ENCODE measurements at regions not wholly inside any gene's neighbourhood (a gene's known extent, or its start where the extent isn't known, plus 50 kb on each side); places are given as distances from the start of the nearest gene placed in this dataset.

DNA sequence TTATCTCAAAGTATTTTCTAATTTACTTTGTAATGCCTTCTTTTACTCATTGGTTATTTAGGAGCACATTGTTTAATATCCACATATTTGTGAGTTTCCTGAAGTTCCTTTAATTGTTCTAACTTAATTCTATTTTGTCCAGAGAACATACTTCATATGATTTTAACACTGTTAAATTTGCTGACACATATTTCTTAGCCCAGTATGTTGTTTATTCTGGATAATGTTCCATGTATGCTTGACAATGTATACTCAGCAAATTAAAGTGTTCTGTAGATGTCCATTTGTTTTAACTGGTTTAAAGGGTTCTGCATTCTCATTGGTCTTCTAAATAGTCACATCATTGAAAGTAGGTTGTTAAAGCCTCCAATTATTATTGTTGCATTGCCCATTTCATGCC, 643.7 kb upstream of the NR5A2 start:
- no peaks in the 10 kb centered on the region for H3K4me1 Mint-ChIP-seq
- no peak for DNase-seq (ENCODE audit: low spot score in 2 of 2)
- no peak overlapping the region for H3K27ac Mint-ChIP-seq
- no peak overlapping the region for H3K4me3 Mint-ChIP-seq
- ATAC-seq = no peak
- H3K36me3 Mint-ChIP-seq = no peaks in the 10 kb centered on the region
- no peaks in the 10 kb centered on the region for H3K9me3 Mint-ChIP-seq

DNA sequence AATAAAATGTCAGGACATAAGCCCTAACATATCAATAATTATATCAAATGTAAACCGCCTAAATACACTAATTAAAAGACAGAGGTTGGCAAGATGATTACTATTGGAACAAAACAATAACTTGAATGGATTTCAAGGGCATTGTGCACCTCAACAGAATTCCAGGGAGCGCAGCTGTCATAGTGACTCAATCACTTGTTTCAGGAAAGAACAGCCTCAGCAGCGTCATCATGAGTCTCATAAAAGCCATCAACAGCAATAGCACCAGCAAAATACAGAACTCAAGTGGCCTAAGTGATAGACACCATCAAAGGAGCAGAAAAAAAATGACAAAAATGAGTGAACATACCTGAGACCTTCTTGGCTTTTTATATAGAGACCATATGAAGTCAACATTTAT, 632.7 kb upstream of the NR5A2 start:
- ATAC-seq = no peak
- no peak overlapping the region for H3K4me3 Mint-ChIP-seq
- H3K36me3 Mint-ChIP-seq = no peaks in the 10 kb centered on the region
- no peaks in the 10 kb centered on the region for H3K4me1 Mint-ChIP-seq
- H3K9me3 Mint-ChIP-seq = no peaks in the 10 kb centered on the region
- no peak overlapping the region for H3K27ac Mint-ChIP-seq
- DNase-seq (ENCODE audit: low spot score in 2 of 2) = no peak

- H3K27ac Mint-ChIP-seq = no peak overlapping the region
- H3K4me3 Mint-ChIP-seq = no peak overlapping the region
- no peaks in the 10 kb centered on the region for H3K4me1 Mint-ChIP-seq
- no peaks in the 10 kb centered on the region for H3K36me3 Mint-ChIP-seq
- no peak for ATAC-seq
- no peaks in the 10 kb centered on the region for H3K9me3 Mint-ChIP-seq
- no peak for DNase-seq (ENCODE audit: low spot score in 2 of 2)
Measured at GRCh38 chr1:199396456-199396855, 631.1 kb upstream of the NR5A2 start.

DNA sequence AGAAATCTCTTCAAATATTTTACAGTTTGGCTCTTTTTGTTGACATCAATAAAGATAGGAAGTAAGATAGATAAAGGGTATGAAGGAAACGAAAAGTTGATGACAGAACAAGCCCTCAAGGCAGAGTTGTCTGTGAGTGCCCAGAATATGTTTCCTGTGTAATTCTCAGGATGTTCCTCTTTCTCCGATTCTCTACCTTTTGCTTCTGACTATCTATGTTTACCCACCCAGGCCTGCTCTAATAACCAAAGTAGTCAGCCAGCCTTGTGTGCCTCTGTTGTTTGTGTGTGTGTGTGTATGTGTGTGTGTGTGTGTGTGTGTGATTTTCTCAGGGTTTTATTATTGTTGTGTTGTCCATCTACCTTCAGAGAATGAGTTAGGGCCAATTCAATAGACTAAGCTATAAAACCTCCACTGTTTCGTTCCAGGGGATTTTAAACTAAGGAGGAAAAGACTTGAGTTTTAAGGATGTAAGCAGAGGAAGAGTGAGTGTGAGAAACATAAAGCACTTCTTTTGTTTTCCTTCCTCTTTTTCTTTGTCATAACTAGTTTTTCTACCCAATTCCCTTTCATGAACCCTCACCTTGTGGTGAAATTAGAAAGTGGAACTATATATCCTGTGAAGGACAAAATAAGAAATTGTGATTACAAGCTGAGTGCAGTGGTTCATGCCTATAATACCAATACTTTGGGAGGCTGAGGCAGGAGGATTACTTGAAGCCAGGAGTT, 627.4 kb upstream of the NR5A2 start:
- no peaks in the 10 kb centered on the region for H3K4me1 Mint-ChIP-seq
- no peak overlapping the region for H3K27ac Mint-ChIP-seq
- H3K4me3 Mint-ChIP-seq = no peak overlapping the region
- H3K9me3 Mint-ChIP-seq = no peaks in the 10 kb centered on the region
- ATAC-seq (no peak), DNase-seq (ENCODE audit: low spot score in 2 of 2) (no peak)
- H3K36me3 Mint-ChIP-seq = no peaks in the 10 kb centered on the region

- ATAC-seq (no peak), DNase-seq (ENCODE audit: low spot score in 2 of 2) (no peak)
- H3K9me3 Mint-ChIP-seq = peaks cover 2% of the 10 kb centered on the region
- H3K27ac Mint-ChIP-seq = no peak overlapping the region
- no peaks in the 10 kb centered on the region for H3K36me3 Mint-ChIP-seq
- no peak overlapping the region for H3K4me3 Mint-ChIP-seq
- H3K4me1 Mint-ChIP-seq = no peaks in the 10 kb centered on the region
Measured at GRCh38 chr1:199403531-199404116, 623.9 kb upstream of the NR5A2 start.

DNA sequence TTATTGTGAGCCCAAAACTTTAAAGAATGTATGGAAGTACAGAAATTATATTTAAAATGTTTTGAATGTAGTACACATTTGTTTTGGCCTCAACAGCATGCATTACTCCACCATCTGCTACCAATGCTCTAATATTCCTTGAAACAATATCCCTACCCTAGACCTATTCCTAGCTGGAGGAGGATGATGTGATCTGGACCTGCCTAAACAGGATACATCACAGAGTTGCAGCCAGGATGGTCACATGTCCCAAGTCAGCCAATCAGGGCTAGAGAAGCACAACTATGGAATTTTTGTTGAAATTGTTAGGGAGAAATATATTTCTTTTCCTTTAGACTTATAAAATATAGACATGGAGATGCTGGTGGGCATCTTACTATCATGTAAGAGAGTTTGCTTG, 623.3 kb upstream of the NR5A2 start:
- no peaks in the 10 kb centered on the region for H3K4me1 Mint-ChIP-seq
- H3K4me3 Mint-ChIP-seq = no peak overlapping the region
- H3K9me3 Mint-ChIP-seq = peaks cover 2% of the 10 kb centered on the region
- H3K27ac Mint-ChIP-seq = no peak overlapping the region
- no peaks in the 10 kb centered on the region for H3K36me3 Mint-ChIP-seq
- DNase-seq (ENCODE audit: low spot score in 2 of 2) (no peak), ATAC-seq (no peak)

DNA sequence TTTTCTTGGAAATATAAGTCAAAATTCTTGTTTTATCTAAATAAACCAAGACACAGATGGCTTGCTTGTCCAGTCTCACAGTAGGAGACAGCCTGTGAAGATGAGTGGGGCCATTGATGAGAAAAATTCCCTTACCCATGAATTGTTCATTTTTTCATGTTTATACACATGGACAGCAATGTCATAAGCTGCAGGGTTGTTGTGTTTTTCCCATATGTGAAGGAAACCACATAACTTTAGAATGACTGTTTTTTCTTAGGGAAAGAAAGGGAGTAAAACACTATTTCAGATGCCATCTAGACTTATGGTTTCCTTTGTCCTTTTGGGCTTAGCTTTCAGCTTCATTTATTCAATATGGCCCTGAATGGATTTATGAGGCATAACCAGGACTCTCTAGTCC, 622.5 kb upstream of the NR5A2 start:
- H3K4me1 Mint-ChIP-seq = no peaks in the 10 kb centered on the region
- DNase-seq (ENCODE audit: low spot score in 2 of 2) = no peak
- no peak overlapping the region for H3K27ac Mint-ChIP-seq
- no peak for ATAC-seq
- no peaks in the 10 kb centered on the region for H3K36me3 Mint-ChIP-seq
- no peak overlapping the region for H3K4me3 Mint-ChIP-seq
- peaks cover 2% of the 10 kb centered on the region for H3K9me3 Mint-ChIP-seq

DNA sequence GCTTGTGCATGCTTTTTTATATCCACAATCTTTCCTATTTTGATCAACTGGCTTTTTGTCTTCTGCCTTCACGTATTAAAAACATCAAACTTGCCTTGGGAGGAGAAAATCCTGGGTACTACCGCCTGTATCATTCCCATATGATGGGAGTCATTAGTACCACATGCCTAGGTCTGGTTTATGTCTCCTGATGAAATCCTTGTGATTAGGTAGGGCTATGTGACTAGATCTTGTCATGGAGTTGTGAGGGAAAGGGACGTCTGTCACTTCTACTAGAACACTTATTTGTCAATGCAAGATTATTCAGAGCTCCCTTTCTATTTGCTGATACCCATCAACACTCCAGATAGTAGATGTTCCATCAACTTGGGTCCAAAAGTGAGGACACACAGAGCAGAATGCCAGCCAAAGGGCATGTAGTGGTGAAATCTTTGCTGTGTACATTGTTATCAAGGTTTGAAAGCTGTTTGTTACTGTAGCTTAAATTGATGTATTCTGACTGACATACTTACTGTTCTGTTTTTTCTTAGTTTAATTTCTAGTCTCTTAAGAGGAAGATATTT, 621.8 kb upstream of the NR5A2 start:
- no peak overlapping the region for H3K4me3 Mint-ChIP-seq
- no peaks in the 10 kb centered on the region for H3K36me3 Mint-ChIP-seq
- DNase-seq (ENCODE audit: low spot score in 2 of 2) = no peak
- no peak overlapping the region for H3K27ac Mint-ChIP-seq
- ATAC-seq = no peak
- peaks cover 2% of the 10 kb centered on the region for H3K9me3 Mint-ChIP-seq
- H3K4me1 Mint-ChIP-seq = no peaks in the 10 kb centered on the region

- peaks cover 2% of the 10 kb centered on the region for H3K9me3 Mint-ChIP-seq
- H3K4me3 Mint-ChIP-seq = no peak overlapping the region
- ATAC-seq (no peak), DNase-seq (ENCODE audit: low spot score in 2 of 2) (no peak)
- no peaks in the 10 kb centered on the region for H3K36me3 Mint-ChIP-seq
- H3K4me1 Mint-ChIP-seq = no peaks in the 10 kb centered on the region
- no peak overlapping the region for H3K27ac Mint-ChIP-seq
Measured at GRCh38 chr1:199410462-199410861, 617.0 kb upstream of the NR5A2 start.

DNA sequence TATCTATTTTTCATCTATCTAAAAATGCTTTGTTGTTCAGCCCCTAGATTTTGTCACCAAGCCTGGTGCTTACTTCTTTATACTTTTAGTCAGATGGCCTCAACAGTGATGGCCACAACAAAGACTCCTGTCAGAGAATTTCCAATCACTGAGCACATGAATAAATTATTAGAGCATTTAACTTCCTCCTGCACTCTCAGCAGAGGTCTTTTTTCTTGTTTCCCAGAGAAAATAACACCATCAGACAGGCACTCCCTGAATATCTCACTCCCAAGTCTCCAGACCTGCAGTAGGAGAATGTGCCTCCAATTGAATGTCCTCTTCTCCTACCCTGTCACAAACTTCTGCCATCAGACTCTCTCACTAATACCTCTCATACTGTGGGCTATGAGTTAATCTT, 616.0 kb upstream of the NR5A2 start:
- Mint-ChIP-seq H3K4me3 (no peak overlapping the region), H3K27ac (no peak overlapping the region), H3K4me1 (no peaks in the 10 kb centered on the region), H3K9me3 (peaks cover 4% of the 10 kb centered on the region), H3K36me3 (no peaks in the 10 kb centered on the region)
- ATAC-seq = no peak
- DNase-seq (ENCODE audit: low spot score in 2 of 2) = no peak

DNA sequence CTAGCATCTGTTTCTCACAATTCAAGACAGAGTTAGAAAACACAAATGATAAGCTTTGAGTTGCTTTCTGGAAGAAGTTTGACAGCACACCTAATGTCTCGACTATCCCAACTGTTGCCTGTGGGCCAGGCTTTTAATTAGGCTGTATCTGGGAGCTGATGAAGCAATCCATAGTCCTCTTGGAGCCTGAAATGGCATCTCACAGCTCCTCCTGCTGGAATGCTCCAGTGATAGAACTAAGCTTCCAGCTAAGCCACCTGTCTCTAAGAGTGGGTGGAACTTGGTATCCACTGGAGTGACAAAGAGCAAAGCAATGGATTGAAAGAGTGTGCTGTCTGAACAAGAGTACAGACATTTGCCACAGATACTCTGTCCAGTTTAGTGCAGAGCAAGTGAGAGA, 605.3 kb upstream of the NR5A2 start:
- no peak overlapping the region for H3K4me3 Mint-ChIP-seq
- H3K4me1 Mint-ChIP-seq = no peaks in the 10 kb centered on the region
- no peak for DNase-seq (ENCODE audit: low spot score in 2 of 2)
- peaks cover under 1% of the 10 kb centered on the region for H3K9me3 Mint-ChIP-seq
- H3K27ac Mint-ChIP-seq = no peak overlapping the region
- no peaks in the 10 kb centered on the region for H3K36me3 Mint-ChIP-seq
- no peak for ATAC-seq

DNA sequence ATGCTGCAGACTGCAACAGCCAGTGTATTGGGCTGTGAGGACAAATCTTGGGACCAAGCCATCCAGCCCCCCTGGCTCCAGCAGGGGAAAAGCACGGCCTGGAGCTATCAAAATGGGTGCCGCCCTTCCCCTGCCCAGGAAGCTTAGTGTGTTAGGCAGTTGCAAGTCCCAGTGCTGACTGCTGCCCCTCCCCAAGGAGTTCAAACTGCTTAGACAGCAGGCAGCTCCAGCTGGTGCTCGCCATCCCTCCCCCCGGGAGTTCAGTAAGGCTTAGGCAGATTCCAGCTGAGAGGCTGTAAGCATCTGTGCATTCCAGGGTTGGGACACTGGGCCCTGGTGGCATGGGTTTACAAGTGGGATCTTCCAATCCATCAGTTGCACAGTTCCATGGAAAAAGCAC, 579.6 kb upstream of the NR5A2 start:
- H3K4me3 Mint-ChIP-seq = no peak overlapping the region

DNA sequence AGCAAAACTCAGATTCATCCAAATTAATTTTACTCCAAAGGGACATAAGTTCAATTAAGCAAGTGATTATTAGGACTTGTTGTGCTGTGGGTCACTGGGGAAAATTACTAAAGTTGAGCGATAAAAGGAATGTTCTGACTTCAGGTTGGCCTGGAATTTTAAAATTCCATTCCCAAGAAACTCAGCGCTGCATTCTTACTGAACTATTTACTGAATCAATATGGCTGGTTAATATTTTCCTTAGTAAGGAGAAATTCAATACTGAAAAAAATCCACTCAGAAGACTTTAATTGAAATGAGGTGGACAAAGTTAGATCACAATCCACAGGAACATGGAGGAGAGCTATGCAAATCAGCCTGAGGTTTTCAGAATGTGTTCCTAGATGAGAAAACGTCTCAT, 578.9 kb upstream of the NR5A2 start:
- peaks cover 3% of the 10 kb centered on the region for H3K9me3 Mint-ChIP-seq
- DNase-seq (ENCODE audit: low spot score in 2 of 2) (no peak), ATAC-seq (no peak)
- H3K36me3 Mint-ChIP-seq = no peaks in the 10 kb centered on the region
- no peak overlapping the region for H3K27ac Mint-ChIP-seq
- no peak overlapping the region for H3K4me3 Mint-ChIP-seq
- no peaks in the 10 kb centered on the region for H3K4me1 Mint-ChIP-seq

More for the DNA sequence above, 579.6 kb upstream of the NR5A2 start:
- no peaks in the 10 kb centered on the region for H3K4me1 Mint-ChIP-seq
- H3K27ac Mint-ChIP-seq = no peak overlapping the region
- no peak for DNase-seq (ENCODE audit: low spot score in 2 of 2)
- peaks cover 3% of the 10 kb centered on the region for H3K9me3 Mint-ChIP-seq
- ATAC-seq = no peak
- H3K36me3 Mint-ChIP-seq = no peaks in the 10 kb centered on the region

- no peaks in the 10 kb centered on the region for H3K36me3 Mint-ChIP-seq
- DNase-seq (ENCODE audit: low spot score in 2 of 2) = no peak
Measured at GRCh38 chr1:199449221-199449620, 578.3 kb upstream of the NR5A2 start.

DNA sequence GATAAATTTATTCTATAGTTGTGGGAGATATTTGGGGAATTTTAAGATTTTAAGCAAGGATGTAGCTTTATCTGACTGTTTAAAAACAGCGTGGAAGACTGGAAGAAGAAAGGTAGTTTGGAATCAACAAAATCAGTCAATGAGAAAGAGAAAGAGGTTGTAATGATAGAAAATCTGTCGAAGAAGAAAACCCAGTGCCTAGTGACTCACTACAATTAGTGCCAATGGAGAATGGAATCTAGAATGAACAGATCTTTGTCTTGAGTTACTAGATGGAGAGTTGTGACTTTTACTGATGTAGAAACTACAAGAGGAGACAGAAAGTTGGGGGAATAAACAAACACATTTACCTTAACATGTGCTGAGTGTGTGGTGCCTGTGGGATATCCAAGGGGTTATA, 577.8 kb upstream of the NR5A2 start:
- Mint-ChIP-seq H3K4me1 (no peaks in the 10 kb centered on the region), H3K36me3 (no peaks in the 10 kb centered on the region), H3K27ac (no peak overlapping the region), H3K4me3 (no peak overlapping the region), H3K9me3 (peaks cover 3% of the 10 kb centered on the region)
- ATAC-seq (no peak), DNase-seq (ENCODE audit: low spot score in 2 of 2) (no peak)

More at GRCh38 chr1:199449221-199449620, 578.3 kb upstream of the NR5A2 start:
- Mint-ChIP-seq H3K4me1 (no peaks in the 10 kb centered on the region), H3K4me3 (no peak overlapping the region), H3K9me3 (peaks cover 3% of the 10 kb centered on the region), H3K27ac (no peak overlapping the region)
- ATAC-seq = no peak

GRCh38 chr1:199452627-199453026, 574.9 kb upstream of the NR5A2 start:
- no peak for ATAC-seq

More at GRCh38 chr1:199452627-199453026, 574.9 kb upstream of the NR5A2 start:
- no peak overlapping the region for H3K27ac Mint-ChIP-seq
- no peak overlapping the region for H3K4me3 Mint-ChIP-seq
- H3K9me3 Mint-ChIP-seq = no peaks in the 10 kb centered on the region
- H3K36me3 Mint-ChIP-seq = no peaks in the 10 kb centered on the region
- DNase-seq (ENCODE audit: low spot score in 2 of 2) = no peak
- H3K4me1 Mint-ChIP-seq = no peaks in the 10 kb centered on the region

Data from stimulated activated effector memory CD8-positive, alpha-beta T cell treated with anti-CD3 and anti-CD28 coated beads, Interleukin-12 subunit alpha, Interleukin-12 subunit beta, amount 100 ng/mL, for 72 hours (primary cell).